ENCODE measurements at regions not wholly inside any gene's neighbourhood (a gene's known extent, or its start where the extent isn't known, plus 50 kb on each side); places are given as distances from the start of the nearest gene placed in this dataset.

DNA sequence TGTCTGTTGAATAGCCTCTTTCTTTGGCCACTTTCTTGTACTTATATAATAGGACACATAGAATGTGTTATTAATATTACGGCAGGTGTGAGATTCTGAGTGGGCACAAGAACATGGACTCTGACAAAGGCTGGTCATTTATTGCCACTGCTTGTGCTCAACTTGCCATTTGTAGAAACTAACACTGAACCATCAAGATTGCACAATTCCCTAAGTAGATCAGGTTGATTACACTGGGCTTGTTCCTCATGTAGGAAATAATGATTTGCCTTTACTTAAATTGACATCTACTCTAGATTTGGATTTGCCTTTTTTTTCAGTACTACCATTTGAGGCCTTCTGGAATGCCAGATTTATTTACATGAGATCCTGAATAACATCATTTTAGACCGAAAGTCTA, 342.7 kb upstream of the CWC22 start:
- DNase-seq: no peak

GRCh38 chr2:180343528-180344345, 336.6 kb upstream of the CWC22 start:
- DNase-seq: no peak

DNA sequence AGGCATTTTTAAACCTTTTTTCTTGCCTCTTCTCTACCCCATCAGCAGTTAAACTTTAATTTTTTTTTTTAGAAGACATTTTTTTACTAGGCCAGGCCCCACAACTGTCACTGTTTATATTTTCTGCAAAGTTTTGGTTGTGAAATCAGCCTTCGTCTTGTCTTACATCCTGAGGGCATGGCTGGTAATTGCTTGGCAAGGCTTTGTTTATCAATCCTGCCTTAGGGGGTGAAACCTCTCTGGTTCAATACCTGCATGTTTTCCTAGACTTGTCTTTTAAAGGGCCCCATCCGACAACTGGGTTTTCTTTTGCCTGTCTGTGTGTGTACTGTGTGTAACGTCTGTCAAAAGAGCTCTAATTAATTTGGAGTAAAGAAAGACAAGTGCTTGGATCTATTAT, 330.0 kb upstream of the CWC22 start:
- DNase-seq: no peak

GRCh38 chr2:180336550-180336949, 329.5 kb upstream of the CWC22 start:
- DNase-seq: no peak

DNA sequence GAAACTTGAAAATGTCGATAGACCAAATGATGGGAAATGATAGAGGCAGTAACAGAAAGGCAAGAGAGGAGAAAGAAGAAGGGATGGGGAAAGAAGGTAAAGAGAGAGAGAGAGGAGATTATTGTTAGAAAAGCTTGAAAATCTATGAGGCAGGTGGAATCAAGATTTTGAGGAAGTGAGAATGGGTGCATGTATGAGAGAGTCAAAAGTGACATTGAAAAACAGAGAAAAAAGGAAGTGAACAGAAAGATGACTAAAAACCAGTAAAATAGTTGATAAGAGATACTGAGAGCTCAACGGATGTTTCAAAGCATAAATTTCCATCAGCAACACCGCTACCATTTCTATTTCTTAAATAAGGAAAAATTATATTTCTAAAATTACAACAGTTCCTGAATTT, 327.4 kb upstream of the CWC22 start:
- DNase-seq: no peak

DNA sequence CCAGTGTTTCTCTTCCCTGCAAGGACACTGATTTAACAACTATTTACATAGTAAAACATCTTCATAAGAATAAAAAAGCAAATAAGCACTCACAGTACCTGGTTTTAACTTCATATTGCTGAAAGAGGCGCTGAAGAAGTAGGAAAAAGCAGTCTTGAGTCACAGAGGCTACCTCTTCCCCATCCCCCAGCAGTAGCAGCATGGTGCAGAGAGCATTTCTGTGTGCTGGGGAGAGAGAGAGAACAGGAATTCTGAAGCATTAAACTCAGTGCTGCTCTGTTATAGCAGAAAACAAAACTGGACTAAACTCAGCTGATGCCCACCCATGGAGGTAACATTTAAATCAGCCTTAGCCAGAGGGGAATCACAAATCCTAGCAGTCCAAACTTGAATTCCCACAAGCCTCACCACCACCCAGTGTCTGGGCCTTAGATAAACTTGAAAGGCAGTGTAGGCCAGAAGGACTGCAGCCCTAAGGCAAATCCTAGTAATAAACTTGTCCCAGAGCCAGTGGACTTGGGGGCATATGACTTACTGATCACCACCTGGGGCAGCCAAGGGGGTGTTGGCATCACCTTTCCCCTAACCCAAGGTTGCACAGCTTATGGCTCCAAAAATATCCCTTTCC, 321.8 kb upstream of the CWC22 start:
- DNase-seq: no peak

GRCh38 chr2:180327185-180327584, 320.1 kb upstream of the CWC22 start:
- no peak for DNase-seq

DNA sequence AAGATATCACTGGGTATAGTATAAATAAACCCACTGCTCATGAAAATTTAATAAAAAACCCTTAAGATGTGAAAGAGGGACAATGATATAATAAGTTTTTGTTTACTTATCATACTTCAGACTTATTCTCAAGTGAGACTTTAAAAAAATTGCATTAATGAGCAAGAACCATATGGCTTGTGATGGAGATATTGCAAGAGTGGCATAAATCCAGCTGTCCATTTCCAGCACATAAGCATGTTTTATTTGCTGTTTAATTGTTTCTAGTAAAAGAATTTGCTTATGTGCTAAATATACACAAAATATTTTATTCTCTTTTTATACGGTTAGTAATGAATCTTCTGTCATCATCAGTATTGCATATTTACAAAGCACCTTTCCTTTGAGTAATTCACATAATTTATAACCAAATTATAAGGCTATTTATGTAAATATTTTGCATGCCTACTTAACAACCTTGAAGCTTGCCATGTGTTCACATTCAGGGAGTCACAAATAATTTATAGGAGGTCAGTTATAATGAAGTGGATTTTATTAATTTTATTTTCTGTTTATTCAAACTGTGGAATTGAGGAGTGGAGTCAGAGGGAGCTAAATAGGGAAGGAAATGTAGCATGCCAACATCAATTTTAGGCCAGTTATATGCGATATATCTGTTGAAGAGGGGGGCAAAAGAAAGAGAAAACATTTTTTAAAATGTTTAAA, 318.5 kb upstream of the CWC22 start:
- DNase-seq: no peak

DNA sequence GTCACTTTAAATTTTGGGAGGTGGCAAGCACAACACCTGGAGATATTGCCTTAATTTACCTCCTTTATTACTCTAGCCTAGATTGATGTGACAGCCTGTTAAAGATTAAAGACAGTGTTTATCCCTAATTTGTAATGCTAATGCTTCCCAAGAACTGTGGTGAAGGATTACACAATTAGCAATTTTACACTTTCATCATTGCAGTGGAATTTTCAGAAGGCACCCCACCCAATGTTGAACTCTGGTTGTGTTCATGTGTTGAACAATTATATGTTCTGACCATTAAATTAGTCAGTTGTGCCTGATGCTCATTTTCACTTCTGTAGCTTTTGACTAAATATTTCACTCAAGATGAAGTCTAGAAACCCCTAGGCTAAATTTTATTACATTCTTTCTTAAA, 317.1 kb upstream of the CWC22 start:
- no peak for DNase-seq

DNA sequence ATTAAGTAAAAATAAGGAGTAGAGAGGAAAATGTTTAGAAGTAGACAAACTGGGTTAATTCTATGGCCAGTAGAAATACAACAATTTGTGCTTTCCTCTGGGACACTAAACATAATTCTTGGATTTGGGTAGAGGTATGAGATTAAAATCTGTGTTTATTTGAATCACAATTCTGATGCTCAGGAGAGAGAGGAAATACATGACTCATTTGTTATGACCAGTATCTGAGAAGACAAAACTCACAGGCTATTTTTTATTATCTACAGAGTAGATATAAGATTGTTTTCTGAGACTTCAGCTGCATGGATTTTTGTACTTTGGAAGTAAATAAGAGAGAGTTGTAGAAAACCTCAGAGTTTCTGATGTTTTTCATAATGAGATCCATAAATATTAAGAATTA, 315.7 kb upstream of the CWC22 start:
- DNase-seq: no peak

DNA sequence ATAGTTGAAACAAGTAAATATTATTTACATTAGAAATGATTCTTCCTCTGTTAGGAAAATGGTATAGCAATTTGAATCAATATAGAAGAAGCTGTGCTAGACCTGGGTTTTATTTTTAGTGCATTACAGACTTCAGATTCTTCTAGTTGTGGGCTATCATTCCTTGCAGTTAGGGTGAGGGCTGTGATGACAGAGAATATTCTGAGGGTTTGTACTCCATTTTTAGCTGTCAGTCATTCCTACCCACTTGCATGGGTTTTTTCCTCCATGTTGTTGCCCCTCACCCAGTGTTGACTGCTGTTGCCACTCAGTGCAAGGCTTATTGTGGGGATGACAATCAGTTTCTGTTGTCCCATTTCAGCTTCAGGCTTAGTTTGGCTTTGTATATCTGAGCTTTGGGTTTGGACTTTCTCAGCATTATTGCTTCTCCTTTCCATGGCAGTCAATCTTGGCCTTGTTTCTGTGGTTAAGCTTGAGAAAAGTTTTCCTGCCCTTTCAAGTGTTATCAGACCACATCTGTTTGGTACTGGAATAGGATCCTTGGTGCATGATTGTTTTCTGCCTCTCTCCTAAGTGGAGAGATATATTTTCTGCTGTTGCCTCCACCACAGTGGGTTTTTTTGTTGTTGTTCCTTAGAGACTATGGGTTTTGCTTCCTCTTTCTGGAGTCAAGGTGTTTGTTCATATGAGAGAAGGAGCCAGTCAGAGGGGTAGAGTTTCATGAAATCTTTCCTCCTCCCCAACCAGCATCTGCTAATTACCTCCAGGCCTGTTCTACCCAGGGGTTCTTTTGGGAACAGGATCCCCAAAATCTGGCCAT, 312.7 kb upstream of the CWC22 start:
- no peak for DNase-seq

- no peak for DNase-seq
These were observed 307.0 kb upstream of the CWC22 start for GRCh38 chr2:180314086-180314485.

DNA sequence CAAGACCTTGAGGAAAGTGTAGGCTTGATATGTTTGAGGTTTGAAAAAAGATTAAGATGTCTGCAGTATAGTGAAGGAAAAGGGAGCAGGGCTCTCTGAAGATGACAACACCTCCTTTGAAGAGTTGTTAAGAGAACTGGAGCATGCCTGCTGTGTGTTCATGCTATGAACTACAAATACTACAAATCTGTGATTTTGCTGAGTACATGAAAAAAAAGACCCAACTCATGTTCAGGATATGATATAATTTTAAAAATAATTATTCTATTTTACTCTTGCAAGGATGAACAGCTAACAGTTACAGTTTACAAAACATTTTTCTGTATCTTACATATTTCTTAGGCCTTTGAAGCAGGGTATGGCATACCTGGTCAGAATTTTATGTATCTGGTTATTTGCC, 305.4 kb upstream of the CWC22 start:
- no peak for DNase-seq

- no peak for DNase-seq
These were observed 300.0 kb upstream of the CWC22 start for GRCh38 chr2:180307096-180307495.

GRCh38 chr2:180306346-180306745, 299.2 kb upstream of the CWC22 start:
- no peak for DNase-seq

- DNase-seq: no peak
These were observed 284.7 kb upstream of the CWC22 start for GRCh38 chr2:180291552-180292421.

DNA sequence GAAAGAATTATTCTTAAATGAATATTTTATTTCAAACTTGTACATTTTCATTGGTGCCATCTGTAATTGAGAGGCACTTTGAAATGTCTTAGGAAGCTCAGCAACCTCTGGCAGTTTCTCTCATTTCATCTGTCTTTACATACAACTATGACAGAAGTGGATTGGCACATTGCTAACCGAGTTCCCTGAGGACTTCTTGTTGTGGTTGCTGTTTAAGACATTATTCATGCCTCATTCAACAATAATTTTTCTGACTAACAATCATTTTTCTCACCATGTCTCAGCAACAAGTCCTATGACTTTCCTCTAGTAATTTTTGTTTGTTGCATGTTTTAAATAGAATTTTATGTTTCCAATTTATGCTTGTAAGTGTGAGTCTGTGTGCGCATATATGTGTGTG, 284.0 kb upstream of the CWC22 start:
- no peak for DNase-seq

DNA sequence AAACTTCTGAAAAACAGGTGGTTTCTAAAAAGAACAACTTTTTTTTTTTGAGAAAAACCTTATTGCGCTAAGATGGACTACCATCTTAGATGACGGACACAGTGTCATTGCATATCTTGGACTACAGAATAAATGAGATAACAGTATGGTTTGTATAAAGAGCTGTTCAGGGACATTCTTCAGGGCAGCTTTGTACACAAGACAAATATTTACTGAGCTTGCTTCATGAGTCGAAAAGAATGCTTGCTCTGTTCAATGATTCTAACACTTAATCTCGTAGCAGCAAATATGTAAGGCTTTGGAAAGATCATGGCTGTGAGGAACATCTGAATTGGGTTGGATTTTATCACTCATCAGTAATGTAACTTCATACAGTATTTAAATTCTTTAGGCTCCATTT, 282.5 kb upstream of the CWC22 start:
- DNase-seq: no peak

GRCh38 chr2:180279581-180279980, 272.5 kb upstream of the CWC22 start:
- DNase-seq: no peak

DNA sequence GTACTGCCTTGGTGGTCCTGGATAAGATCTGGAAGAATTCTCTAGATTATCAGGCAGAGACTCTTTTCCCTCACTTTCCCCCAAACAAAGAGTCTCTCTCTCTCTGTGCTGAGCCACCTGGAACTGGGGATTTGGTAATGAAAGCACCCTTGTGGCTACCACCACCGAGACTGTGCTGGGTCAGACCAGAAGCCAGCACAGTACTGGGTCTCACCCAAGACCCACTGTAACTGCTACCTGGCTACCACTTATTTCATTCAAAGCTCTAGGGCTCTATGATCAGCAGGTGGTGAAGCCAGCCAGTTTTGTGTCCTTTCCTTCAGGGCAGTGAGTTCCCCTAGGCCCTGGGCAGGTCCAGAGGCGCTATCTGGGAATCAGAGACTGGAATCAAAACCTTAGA, 269.6 kb upstream of the CWC22 start:
- DNase-seq: no peak

DNA sequence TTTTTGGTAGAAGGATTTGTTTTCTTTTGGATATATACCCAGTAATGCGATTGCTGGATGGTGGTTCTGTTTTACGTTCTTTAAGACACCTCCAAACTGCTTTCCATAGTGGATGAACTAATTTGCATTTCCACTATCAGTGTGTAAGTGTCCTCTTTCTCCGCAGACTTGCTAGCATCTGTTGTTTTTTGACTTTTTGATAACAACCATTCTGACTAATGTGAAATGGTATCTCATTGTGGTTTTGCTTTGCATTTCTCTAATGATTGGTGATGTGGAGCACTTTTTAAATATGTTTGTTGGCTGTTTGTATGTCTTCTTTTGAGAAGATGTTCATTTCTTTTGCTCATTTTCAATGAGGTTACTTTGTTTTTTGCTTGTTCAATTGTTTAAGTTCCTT, 260.9 kb upstream of the CWC22 start:
- DNase-seq: no peak

DNA sequence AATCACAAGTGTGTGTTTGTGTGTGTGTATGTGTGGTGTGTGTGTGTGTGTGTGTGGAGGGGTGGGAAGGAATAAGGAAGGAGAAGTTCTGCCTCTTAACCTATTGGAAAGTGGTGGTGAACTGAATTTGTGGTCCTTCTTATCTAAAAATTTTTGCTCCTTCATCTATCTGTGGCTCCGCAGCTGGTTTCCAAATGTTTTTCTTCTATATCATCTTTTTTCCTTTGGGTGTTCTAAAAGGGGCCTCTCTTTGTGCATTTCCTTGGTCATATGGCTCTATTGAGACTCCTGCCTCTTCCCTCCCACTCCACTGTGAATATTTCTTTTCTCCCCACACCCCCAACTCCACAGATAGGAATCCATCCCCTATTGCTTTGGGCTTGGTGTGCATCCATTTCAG, 254.9 kb upstream of the CWC22 start:
- DNase-seq: no peak

Measured in NCI-H2029 treated with DMSO at 0.1 percent for 48 hours (cell line).